WTC11 (cell line): ENCODE measurements at regions not wholly inside any gene's neighbourhood (a gene's known extent, or its start where the extent isn't known, plus 50 kb on each side); places are given as distances from the start of the nearest gene placed in this dataset.

Experiments
- ATAC-seq: fragments of 200-7000 bp; cut with Tn5 transposase; 2 replicates; pipeline ENCODE4 v1.10.0; 2021; ENCODE audit warnings: mild to moderate bottlenecking, moderate library complexity
- CTCF ChIA-PET: fragments of 300-600 bp; sonication (Branson Sonifier 250); formaldehyde crosslinking; loops from one replicate; lab custom pipeline; 2021; ENCODE audit warnings: antibody characterized with exemption; lab: Charles Lee
- POLR2A ChIA-PET: fragments of 350-600 bp; sonication (Branson Sonifier 250); formaldehyde crosslinking; loops from one replicate; lab custom pipeline; 2021; ENCODE audit warnings: antibody characterized with exemption; lab: Charles Lee
- DNase-seq: peaks from one replicate; pipeline ENCODE4 v3.0.0; 2021; ENCODE audit warnings: low spot score
- H3K27ac Mint-ChIP-seq: 2 replicates; pipeline ENCODE4 v1.8.0; 2021; ENCODE audit warnings: mixed read lengths
- H3K27me3 Mint-ChIP-seq: 2 replicates; pipeline ENCODE4 v1.8.0; 2021; ENCODE audit warnings: low read depth, mild to moderate bottlenecking, moderate library complexity, mixed read lengths
- H3K36me3 Mint-ChIP-seq: 2 replicates; pipeline ENCODE4 v1.8.0; 2021; ENCODE audit warnings: mixed read lengths
- H3K4me1 Mint-ChIP-seq: 2 replicates; pipeline ENCODE4 v1.8.0; 2022; ENCODE audit warnings: mixed read lengths
- H3K4me3 Mint-ChIP-seq: 2 replicates; pipeline ENCODE4 v1.8.0; 2021; ENCODE audit warnings: mild to moderate bottlenecking, moderate library complexity, mixed read lengths
- H3K9me3 Mint-ChIP-seq: 2 replicates; pipeline ENCODE4 v1.8.0; 2021; ENCODE audit warnings: mixed read lengths
- AFF4 ChIP-seq: sonication (generic); formaldehyde crosslinking; IDR thresholded peaks from 2 replicates; pipeline ENCODE4 v1.8.1; 2023; ENCODE audit warnings: mild to moderate bottlenecking, missing genetic modification reagents, borderline replicate concordance
- ATF6 ChIP-seq: sonication (generic); formaldehyde crosslinking; IDR thresholded peaks from 2 replicates; pipeline ENCODE4 v1.8.1; 2023; ENCODE audit warnings: mild to moderate bottlenecking, missing genetic modification reagents
- CREM ChIP-seq: sonication (generic); formaldehyde crosslinking; IDR thresholded peaks from 2 replicates; pipeline ENCODE4 v1.8.1; 2022; ENCODE audit warnings: mild to moderate bottlenecking, missing genetic modification reagents, moderate library complexity
- ELF4 ChIP-seq: sonication (generic); formaldehyde crosslinking; IDR thresholded peaks from 2 replicates; pipeline ENCODE4 v1.8.1; 2022; ENCODE audit warnings: low read depth, mild to moderate bottlenecking, moderate library complexity, missing genetic modification reagents
- FOXJ3 ChIP-seq: sonication (generic); formaldehyde crosslinking; IDR thresholded peaks from 2 replicates; pipeline ENCODE4 v1.9.0; 2021; ENCODE audit warnings: missing genetic modification reagents, mild to moderate bottlenecking, borderline replicate concordance
- FOXP1 ChIP-seq: sonication (generic); formaldehyde crosslinking; IDR thresholded peaks from 2 replicates; pipeline ENCODE4 v1.8.0; 2022; ENCODE audit warnings: missing genetic modification reagents, mild to moderate bottlenecking, moderate library complexity, borderline replicate concordance
- GABPB1 ChIP-seq: sonication (generic); formaldehyde crosslinking; IDR thresholded peaks from 2 replicates; pipeline ENCODE4 v1.8.1; 2023; ENCODE audit warnings: mild to moderate bottlenecking, missing genetic modification reagents
- GTF2I ChIP-seq: fragments of 250-450 bp; sonication (Bioruptor Pico); conservative IDR thresholded peaks from 2 replicates; pipeline ENCODE4 v1.4.0; 2021; ENCODE audit warnings: mild to moderate bottlenecking
- MAX ChIP-seq: sonication (generic); formaldehyde crosslinking; IDR thresholded peaks from 2 replicates; pipeline ENCODE4 v1.8.0; 2022; ENCODE audit warnings: mild to moderate bottlenecking, missing genetic modification reagents
- MLX ChIP-seq: sonication (generic); formaldehyde crosslinking; IDR thresholded peaks from 2 replicates; pipeline ENCODE4 v1.8.1; 2023; ENCODE audit warnings: mild to moderate bottlenecking, missing genetic modification reagents, moderate library complexity
- NR2C2 ChIP-seq: sonication (generic); formaldehyde crosslinking; IDR thresholded peaks from 2 replicates; pipeline ENCODE4 v1.8.0; 2022; ENCODE audit warnings: mild to moderate bottlenecking, missing genetic modification reagents
- RELA ChIP-seq: sonication (generic); formaldehyde crosslinking; IDR thresholded peaks from 2 replicates; pipeline ENCODE4 v1.8.1; 2022; ENCODE audit warnings: missing genetic modification reagents, mild to moderate bottlenecking, borderline replicate concordance
- TCF7 ChIP-seq: sonication (generic); formaldehyde crosslinking; IDR thresholded peaks from 2 replicates; pipeline ENCODE4 v1.8.0; 2022; ENCODE audit warnings: mild to moderate bottlenecking, low read depth, missing genetic modification reagents, moderate library complexity
- ZNF219 ChIP-seq: sonication (generic); formaldehyde crosslinking; IDR thresholded peaks from 2 replicates; pipeline ENCODE4 v1.8.0; 2023; ENCODE audit warnings: missing genetic modification reagents, mild to moderate bottlenecking, borderline replicate concordance
- ZNF232 ChIP-seq: sonication (generic); formaldehyde crosslinking; IDR thresholded peaks from 2 replicates; pipeline ENCODE4 v1.8.0; 2022; ENCODE audit warnings: mild to moderate bottlenecking, missing genetic modification reagents
- ZNF317 ChIP-seq: sonication (generic); formaldehyde crosslinking; IDR thresholded peaks from 2 replicates; pipeline ENCODE4 v1.8.1; 2023; ENCODE audit warnings: low read depth, mild to moderate bottlenecking, moderate library complexity, missing genetic modification reagents, borderline replicate concordance
- ZNF423 ChIP-seq: fragments of 250-450 bp; sonication (Bioruptor Pico); IDR thresholded peaks from 2 replicates; pipeline ENCODE4 v2.1.2; 2022; ENCODE audit warnings: mild to moderate bottlenecking, moderate library complexity
- ZNF532 ChIP-seq: fragments of 250-450 bp; sonication (Bioruptor Pico); IDR thresholded peaks from 2 replicates; pipeline ENCODE4 v1.9.0; 2021; ENCODE audit warnings: mild to moderate bottlenecking, borderline replicate concordance

- no peaks in the 10 kb centered on the region for H3K36me3 Mint-ChIP-seq
Measured at GRCh38 chr1:110786802-110787327, 86.1 kb upstream of the CD53 start.

GRCh38 chr1:110785612-110786011 is 87.3 kb upstream of the CD53 start:
- CTCF ChIA-PET = interaction anchor here (1.3 to 2.3 kb wide), 2 partner anchors 44 to 166 kb away, joined by 5 to 11 read pairs; no protein-coding TSS in a partner anchor
- POLR2A ChIA-PET = no interaction called here
- TF ChIP-seq FOXJ3 = no peak
- no peak for TF ChIP-seq ZNF423 (CRISPR knock-in tag)
- TF ChIP-seq ATF6 (CRISPR knock-in tag) = no peak
- TF ChIP-seq FOXP1 = no peak
- TF ChIP-seq RELA (CRISPR knock-in tag) = no peak
- no peak for TF ChIP-seq TCF7 (CRISPR knock-in tag)
- TF ChIP-seq ZNF532 (CRISPR knock-in tag) = no peak
- no peak for TF ChIP-seq CREM (CRISPR knock-in tag)
- TF ChIP-seq MLX (CRISPR knock-in tag) = no peak
- TF ChIP-seq GABPB1 = no peak
- no peak for TF ChIP-seq MAX (CRISPR knock-in tag)
- no peak for TF ChIP-seq ELF4 (CRISPR knock-in tag)
- no peak for TF ChIP-seq NR2C2

More at GRCh38 chr1:110786802-110787327, 86.1 kb upstream of the CD53 start:
- TF ChIP-seq RELA (CRISPR knock-in tag) (no peak), MAX (CRISPR knock-in tag) (no peak), MLX (CRISPR knock-in tag) (no peak), AFF4 (no peak), GTF2I (CRISPR knock-in tag) (no peak), ZNF317 (no peak), ZNF232 (CRISPR knock-in tag) (no peak), ZNF219 (CRISPR knock-in tag) (no peak)
- TF ChIP-seq, all 79 proteins: peak for 0
- CTCF ChIA-PET = interaction anchor here (1.0 to 2.3 kb wide), 5 partner anchors 21 to 263 kb away, joined by 3 to 12 read pairs (median 4); no protein-coding TSS in a partner anchor
- ATAC-seq = no peak
- Mint-ChIP-seq H3K9me3 (peaks cover 11% of the 10 kb centered on the region), H3K4me1 (no peaks in the 10 kb centered on the region), H3K27ac (no peak overlapping the region), H3K4me3 (no peak overlapping the region), H3K27me3 (peaks cover 36% of the 10 kb centered on the region)
- no peak for DNase-seq
- POLR2A ChIA-PET = no interaction called here

More at GRCh38 chr1:110785612-110786011, 87.3 kb upstream of the CD53 start:
- peaks cover 30% of the 10 kb centered on the region for H3K27me3 Mint-ChIP-seq
- no peaks in the 10 kb centered on the region for H3K36me3 Mint-ChIP-seq
- peaks cover 2% of the 10 kb centered on the region for H3K4me1 Mint-ChIP-seq
- H3K4me3 Mint-ChIP-seq = no peak overlapping the region
- ATAC-seq (no peak), DNase-seq (no peak)
- no peak overlapping the region for H3K27ac Mint-ChIP-seq
- peaks cover 11% of the 10 kb centered on the region for H3K9me3 Mint-ChIP-seq
